H9 (cell line): ENCODE measurements at regions not wholly inside any gene's neighbourhood (a gene's known extent, or its start where the extent isn't known, plus 50 kb on each side); places are given as distances from the start of the nearest gene placed in this dataset.

ENCODE experiments used
- DNase-seq: peaks from one replicate; pipeline ENCODE4 v3.0.0-alpha.2; 2017
- H2AFZ ChIP-seq: one replicate; pipeline ENCODE4 v1.6.1; 2013; ENCODE audit warnings: mild to moderate bottlenecking, low read length, control low read depth, moderate library complexity
- H2AK5ac ChIP-seq: 2 replicates; pipeline ENCODE4 v1.6.1; 2013; ENCODE audit warnings: low read length, control low read depth, mixed read lengths; ENCODE audit not compliant: insufficient read length
- H2BK120ac ChIP-seq: one replicate; pipeline ENCODE4 v1.6.1; 2013; ENCODE audit warnings: low read depth, mild to moderate bottlenecking, low read length, control low read depth, inconsistent platforms; ENCODE audit not compliant: poor library complexity, severe bottlenecking
- H2BK12ac ChIP-seq: 2 replicates; pipeline ENCODE4 v1.6.1; 2013; ENCODE audit warnings: low read length, control low read depth, mixed read lengths, low read depth; ENCODE audit not compliant: insufficient read length
- H2BK15ac ChIP-seq: 2 replicates; pipeline ENCODE4 v1.6.1; 2013; ENCODE audit warnings: low read depth, low read length, control low read depth
- H2BK20ac ChIP-seq: one replicate; pipeline ENCODE4 v1.6.1; 2013; ENCODE audit warnings: low read depth, mild to moderate bottlenecking, low read length, control low read depth, inconsistent platforms; ENCODE audit not compliant: poor library complexity, severe bottlenecking
- H2BK5ac ChIP-seq: 2 replicates; pipeline ENCODE4 v1.6.1; 2013; ENCODE audit warnings: low read length, control low read depth, mixed read lengths; ENCODE audit not compliant: insufficient read length
- H3K14ac ChIP-seq: 2 replicates; pipeline ENCODE4 v1.6.1; 2013; ENCODE audit warnings: low read length, control low read depth; ENCODE audit not compliant: insufficient read depth
- H3K18ac ChIP-seq: 2 replicates; pipeline ENCODE4 v1.6.1; 2013; ENCODE audit warnings: low read depth, mild to moderate bottlenecking, mixed read lengths, low read length, control low read depth; ENCODE audit not compliant: insufficient read length
- H3K23ac ChIP-seq: 2 replicates; pipeline ENCODE4 v1.6.1; 2013; ENCODE audit warnings: low read length, control low read depth, mixed read lengths, low read depth; ENCODE audit not compliant: insufficient read length
- H3K23me2 ChIP-seq: 2 replicates; pipeline ENCODE4 v1.6.1; 2013; ENCODE audit warnings: low read depth, mild to moderate bottlenecking, mixed read lengths, low read length, control low read depth; ENCODE audit not compliant: insufficient read length, poor library complexity, severe bottlenecking
- H3K27ac ChIP-seq: 2 replicates; pipeline ENCODE4 v1.5.1; 2013; ENCODE audit warnings: low read length, control low read depth, mixed read lengths, low read depth; ENCODE audit not compliant: insufficient read length
- H3K27me3 ChIP-seq: 2 replicates; pipeline ENCODE4 v1.6.1; 2013; ENCODE audit warnings: low read length, control low read depth, inconsistent platforms; ENCODE audit not compliant: insufficient read depth
- H3K4ac ChIP-seq: 2 replicates; pipeline ENCODE4 v1.6.1; 2013; ENCODE audit warnings: low read depth, mild to moderate bottlenecking, control low read depth, inconsistent platforms, low read length, moderate library complexity
- H3K4me1 ChIP-seq: 2 replicates; pipeline ENCODE4 v1.6.1; 2013; ENCODE audit warnings: low read length, control low read depth, inconsistent platforms; ENCODE audit not compliant: insufficient read depth
- H3K4me2 ChIP-seq: 2 replicates; pipeline ENCODE4 v1.6.1; 2013; ENCODE audit warnings: low read length, control low read depth, mixed read lengths; ENCODE audit not compliant: insufficient read length, insufficient read depth
- H3K56ac ChIP-seq: 2 replicates; pipeline ENCODE4 v1.6.1; 2013; ENCODE audit warnings: low read depth, mild to moderate bottlenecking, mixed read lengths, low read length, control low read depth; ENCODE audit not compliant: insufficient read length
- H3K79me1 ChIP-seq: 2 replicates; pipeline ENCODE4 v1.6.1; 2013; ENCODE audit warnings: low read depth, mild to moderate bottlenecking, moderate library complexity, low read length, control low read depth, inconsistent platforms; ENCODE audit not compliant: insufficient read depth, poor library complexity, severe bottlenecking
- H3K79me2 ChIP-seq: 2 replicates; pipeline ENCODE4 v1.6.1; 2013; ENCODE audit warnings: low read length, control low read depth, inconsistent platforms; ENCODE audit not compliant: insufficient read depth
- H3K9ac ChIP-seq: 2 replicates; pipeline ENCODE4 v1.6.1; 2013; ENCODE audit warnings: low read length, control low read depth, mixed read lengths; ENCODE audit not compliant: insufficient read length; ENCODE audit errors: extremely low read depth
- H3K9me3 ChIP-seq: one replicate; pipeline ENCODE4 v1.6.1; 2013; ENCODE audit warnings: low read depth, low read length, inconsistent platforms; ENCODE audit not compliant: control insufficient read depth
- H3T11ph ChIP-seq: one replicate; pipeline ENCODE4 v1.6.1; 2013; ENCODE audit warnings: mild to moderate bottlenecking, low read length, control low read depth, inconsistent platforms
- H4K20me1 ChIP-seq: one replicate; pipeline ENCODE4 v1.6.1; 2013; ENCODE audit not compliant: control insufficient read depth, insufficient read length, insufficient read depth
- H4K5ac ChIP-seq: 2 replicates; pipeline ENCODE4 v1.6.1; 2013; ENCODE audit warnings: low read depth, mild to moderate bottlenecking, mixed read lengths, low read length, control low read depth; ENCODE audit not compliant: insufficient read length
- H4K8ac ChIP-seq: replicated peaks from 2 replicates; pipeline ENCODE4 v1.6.1; 2013; ENCODE audit warnings: low read length, control low read depth, mixed read lengths, low read depth; ENCODE audit not compliant: insufficient read length
- H4K91ac ChIP-seq: 2 replicates; pipeline ENCODE4 v1.6.1; 2013; ENCODE audit warnings: low read depth, mild to moderate bottlenecking, moderate library complexity, mixed read lengths, low read length, control low read depth; ENCODE audit not compliant: insufficient read length
- H3K27ac Mint-ChIP-seq, 3 experiments: 2 replicates in 2 of 3; 3 replicates in 1 of 3; pipeline ENCODE4 v1.8.0; 2020 to 2021; ENCODE audit warnings: mixed read lengths in 3 of 3, mild to moderate bottlenecking in 1 of 3, moderate library complexity in 1 of 3
- H3K27me3 Mint-ChIP-seq: 2 replicates; pipeline ENCODE4 v1.8.0; 2021; ENCODE audit warnings: low read depth, mild to moderate bottlenecking, moderate library complexity, mixed read lengths
- H3K36me3 Mint-ChIP-seq, 3 experiments: 2 replicates in 2 of 3; 3 replicates in 1 of 3; pipeline ENCODE4 v1.8.0; 2020 to 2021; ENCODE audit warnings: low read depth in 3 of 3, mixed read lengths in 3 of 3; ENCODE audit not compliant: insufficient read depth in 1 of 3
- H3K4me1 Mint-ChIP-seq, 2 experiments: 2 replicates each; pipeline ENCODE4 v1.8.0; 2020; ENCODE audit warnings: mixed read lengths in 2 of 2
- H3K4me3 Mint-ChIP-seq, 2 experiments: 2 replicates in 1 of 2; 3 replicates in 1 of 2; pipeline ENCODE4 v1.8.0; 2020 to 2021; ENCODE audit warnings: mild to moderate bottlenecking in 2 of 2, mixed read lengths in 2 of 2, moderate library complexity in 1 of 2
- H3K9me3 Mint-ChIP-seq, 2 experiments: 2 replicates in 1 of 2; 3 replicates in 1 of 2; pipeline ENCODE4 v1.8.0; 2020; ENCODE audit warnings: mild to moderate bottlenecking in 2 of 2, mixed read lengths in 2 of 2, moderate library complexity in 1 of 2
- WGBS: extraction: QIAGEN DNeasy Blood & Tissue Kit; methylation state at CpG from one replicate; pipeline ENCODE4 v1.1.7; 2013; ENCODE audit warnings: missing lambda C conversion rate, low lambda C conversion rate, mixed read lengths; ENCODE audit not compliant: insufficient read length; ENCODE audit errors: extremely low coverage; 5-methylcytosine and 5-hydroxymethylcytosine counted together
- TF ChIP-seq, protein P1 (sequence below): fragments of 200-600 bp; sonication (generic); conservative IDR thresholded peaks from 3 replicates; pipeline ENCODE4 v1.8.0; 2021; ENCODE audit warnings: antibody characterized with exemption, mild to moderate bottlenecking

DNA sequence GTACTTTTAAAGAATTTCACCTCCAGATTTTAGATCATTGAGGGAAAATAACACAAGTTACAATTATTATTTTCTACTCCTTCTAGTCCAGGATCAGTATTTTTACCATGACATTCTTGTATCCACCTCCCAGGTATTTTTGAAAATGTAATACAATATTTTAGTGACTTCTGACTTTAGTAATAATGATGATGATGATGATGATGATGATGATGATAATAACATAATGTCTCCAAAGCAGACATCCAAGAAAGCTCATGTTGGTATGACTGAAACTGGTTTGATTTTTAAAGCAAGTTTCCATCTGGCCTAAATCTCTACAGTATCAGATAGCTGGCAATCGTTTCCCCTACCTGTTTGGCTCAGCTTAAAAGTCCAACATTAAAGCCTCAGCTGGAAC is 140.0 kb upstream of the GULP1 start:
- no CpG with 5 or more reads among the region's 1 CpG for WGBS

More for the DNA sequence above, 140.0 kb upstream of the GULP1 start:
- no peak overlapping the region for H2BK20ac ChIP-seq
- Mint-ChIP-seq H3K4me1 (peaks cover 3 to 4% of the 10 kb centered on the region in 2 experiments; a peak in 2 of 4 replicates), H3K4me3 (no peak overlapping the region), H3K9me3 (no peaks in the 10 kb centered on the region), H3K27ac (no peak overlapping the region), H3K27me3 (no peaks in the 10 kb centered on the region), H3K36me3 (no peaks in the 10 kb centered on the region)
- no peaks in the 10 kb centered on the region for H3K79me2 ChIP-seq
- H3K27me3 ChIP-seq = no peaks in the 10 kb centered on the region
- no peaks in the 10 kb centered on the region for H4K20me1 ChIP-seq
- H3K4me1 ChIP-seq = peaks cover 3% of the 10 kb centered on the region
- H3K4me2 ChIP-seq = no peak overlapping the region
- no peak overlapping the region for H3K14ac ChIP-seq
- H4K5ac ChIP-seq = no peak overlapping the region
- H2AFZ ChIP-seq = no peak overlapping the region
- H2BK120ac ChIP-seq = no peak overlapping the region
- no peak overlapping the region for H2BK15ac ChIP-seq
- no peaks in the 10 kb centered on the region for H3K9me3 ChIP-seq
- H3K18ac ChIP-seq = no peak overlapping the region
- H2BK5ac ChIP-seq = no peak overlapping the region
- TF ChIP-seq, protein P1, sequence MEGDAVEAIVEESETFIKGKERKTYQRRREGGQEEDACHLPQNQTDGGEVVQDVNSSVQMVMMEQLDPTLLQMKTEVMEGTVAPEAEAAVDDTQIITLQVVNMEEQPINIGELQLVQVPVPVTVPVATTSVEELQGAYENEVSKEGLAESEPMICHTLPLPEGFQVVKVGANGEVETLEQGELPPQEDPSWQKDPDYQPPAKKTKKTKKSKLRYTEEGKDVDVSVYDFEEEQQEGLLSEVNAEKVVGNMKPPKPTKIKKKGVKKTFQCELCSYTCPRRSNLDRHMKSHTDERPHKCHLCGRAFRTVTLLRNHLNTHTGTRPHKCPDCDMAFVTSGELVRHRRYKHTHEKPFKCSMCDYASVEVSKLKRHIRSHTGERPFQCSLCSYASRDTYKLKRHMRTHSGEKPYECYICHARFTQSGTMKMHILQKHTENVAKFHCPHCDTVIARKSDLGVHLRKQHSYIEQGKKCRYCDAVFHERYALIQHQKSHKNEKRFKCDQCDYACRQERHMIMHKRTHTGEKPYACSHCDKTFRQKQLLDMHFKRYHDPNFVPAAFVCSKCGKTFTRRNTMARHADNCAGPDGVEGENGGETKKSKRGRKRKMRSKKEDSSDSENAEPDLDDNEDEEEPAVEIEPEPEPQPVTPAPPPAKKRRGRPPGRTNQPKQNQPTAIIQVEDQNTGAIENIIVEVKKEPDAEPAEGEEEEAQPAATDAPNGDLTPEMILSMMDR = no peak
- H3K23ac ChIP-seq = no peak overlapping the region
- DNase-seq = no peak
- H3K56ac ChIP-seq = no peak overlapping the region
- H2AK5ac ChIP-seq = no peak overlapping the region
- no peak overlapping the region for H3K4ac ChIP-seq
- H3K9ac ChIP-seq = no peak overlapping the region
- no peak overlapping the region for H4K8ac ChIP-seq
- no peak overlapping the region for H2BK12ac ChIP-seq
- no peak overlapping the region for H4K91ac ChIP-seq
- H3K27ac ChIP-seq = no peak overlapping the region
- no peaks in the 10 kb centered on the region for H3K23me2 ChIP-seq
- H3T11ph ChIP-seq = no peak overlapping the region
- H3K79me1 ChIP-seq = no peaks in the 10 kb centered on the region
